ENCODE measurements at regions not wholly inside any gene's neighbourhood (a gene's known extent, or its start where the extent isn't known, plus 50 kb on each side); places are given as distances from the start of the nearest gene placed in this dataset.

DNA sequence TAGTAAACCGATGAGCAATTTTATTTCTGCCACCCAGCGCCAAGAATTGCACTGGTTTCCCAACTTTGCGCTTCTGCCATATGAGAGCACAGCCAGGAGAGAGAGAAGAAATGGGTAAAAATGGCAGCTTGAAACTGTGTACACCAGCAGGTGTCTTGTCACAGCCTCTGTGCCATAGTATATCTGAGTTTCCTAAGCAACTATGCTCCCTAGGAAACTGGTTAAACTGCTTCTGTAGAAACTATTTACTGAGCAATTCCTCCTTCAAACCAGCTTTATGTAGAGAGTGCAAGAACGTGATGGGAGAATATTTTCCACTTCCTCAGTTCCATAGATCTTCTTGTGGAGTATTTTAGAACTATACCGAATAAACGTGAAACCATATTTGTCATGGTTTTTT lies 1361.3 kb downstream of the PCDH9 start:
- no peak for FAIRE-seq

GRCh38 chr13:65868099-65868498 lies 1362.0 kb downstream of the PCDH9 start:
- FAIRE-seq, result no peak

DNA sequence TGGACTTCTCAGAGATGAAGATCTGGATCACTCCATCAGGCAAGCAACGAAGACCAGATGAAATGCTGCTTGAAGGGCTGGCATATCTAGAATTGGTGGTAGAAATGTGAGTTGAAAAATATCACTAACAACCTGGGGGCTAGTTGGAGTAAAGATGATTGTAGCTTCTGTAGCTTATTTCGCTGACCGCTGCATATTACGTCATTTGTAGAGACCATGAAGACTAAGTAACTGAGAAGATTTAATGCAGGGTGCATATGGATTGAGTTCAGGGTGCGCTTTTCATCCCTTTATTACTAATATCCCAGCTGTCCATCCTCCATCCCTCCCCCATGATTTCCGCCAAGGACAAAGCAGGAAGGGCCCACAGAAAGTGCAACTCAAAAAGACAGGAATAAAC lies 1364.0 kb downstream of the PCDH9 start:
- no peak for FAIRE-seq

GRCh38 chr13:65865206-65865605 lies 1364.9 kb downstream of the PCDH9 start:
- FAIRE-seq, result no peak

- FAIRE-seq, result no peak
These were observed 1366.1 kb downstream of the PCDH9 start for GRCh38 chr13:65864039-65864438.

DNA sequence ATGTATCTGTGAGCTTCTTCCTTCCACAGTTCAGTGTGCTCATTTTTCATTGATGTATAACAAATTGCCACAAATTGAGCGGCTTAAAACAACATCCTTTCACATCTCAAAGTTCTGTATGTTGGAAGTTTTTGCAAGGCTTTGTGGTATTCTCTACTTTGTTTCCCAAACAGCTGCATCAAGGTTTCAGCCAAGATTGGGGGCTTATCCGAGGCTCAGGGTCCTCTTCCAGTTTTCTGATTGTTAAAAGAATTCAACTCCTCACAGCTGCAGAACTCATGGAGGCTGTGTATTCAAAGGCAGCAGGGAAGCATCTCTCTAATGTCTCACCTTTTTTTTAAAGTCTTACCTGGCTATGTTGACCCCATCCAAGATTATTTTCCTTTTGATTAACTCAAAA lies 1369.8 kb downstream of the PCDH9 start:
- FAIRE-seq, result no peak

GRCh38 chr13:65857942-65858565 lies 1372.1 kb downstream of the PCDH9 start:
- no peak for FAIRE-seq

DNA sequence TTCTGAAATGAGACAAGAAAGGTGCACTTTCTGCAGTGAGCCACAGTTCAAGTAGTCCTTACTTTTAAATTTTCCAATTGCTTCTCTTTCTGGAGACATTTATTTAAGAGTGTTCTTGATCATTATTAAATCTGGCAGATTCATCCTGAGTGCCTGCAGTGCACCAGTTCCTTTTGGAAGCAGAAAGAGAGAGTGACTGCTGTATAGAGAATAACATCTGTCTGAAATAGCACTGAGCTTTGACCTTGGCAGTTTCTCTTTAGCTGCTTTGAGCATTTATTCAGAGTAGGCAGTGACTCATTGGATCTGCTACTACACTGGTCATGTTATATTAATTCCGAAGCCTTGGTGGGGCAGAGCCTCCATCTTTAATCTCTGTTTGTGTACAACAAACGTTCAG lies 1373.7 kb downstream of the PCDH9 start:
- no peak for FAIRE-seq

DNA sequence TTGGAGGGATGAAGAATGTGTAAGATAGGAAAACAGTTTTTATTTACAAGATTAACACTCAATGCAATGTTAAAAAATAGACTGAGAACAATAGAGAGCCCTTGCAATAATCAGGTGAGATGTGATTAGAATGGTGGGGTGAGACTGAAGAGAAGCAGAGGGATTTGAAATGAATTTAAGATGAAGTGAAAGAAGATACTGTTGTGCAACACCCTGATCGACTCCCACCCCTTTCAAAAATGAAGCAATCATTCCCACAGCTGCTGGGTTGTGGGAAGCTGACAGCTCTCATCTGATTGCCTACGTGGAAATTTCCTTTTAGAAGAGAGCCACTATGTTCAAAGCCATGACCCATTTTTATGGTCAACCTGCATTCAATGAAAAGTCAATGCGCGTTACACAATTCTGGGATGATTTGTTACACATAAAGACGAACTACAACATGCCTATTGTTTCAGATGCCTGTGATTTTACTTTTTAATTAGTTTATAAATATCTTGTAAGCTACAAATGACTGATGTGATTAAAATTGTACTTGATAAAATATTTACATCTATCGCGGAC lies 1374.8 kb downstream of the PCDH9 start:
- no peak for FAIRE-seq

- FAIRE-seq, result no peak
These were observed 1375.7 kb downstream of the PCDH9 start for GRCh38 chr13:65854431-65854830.

GRCh38 chr13:65844266-65844841 lies 1385.8 kb downstream of the PCDH9 start:
- no peak for FAIRE-seq

DNA sequence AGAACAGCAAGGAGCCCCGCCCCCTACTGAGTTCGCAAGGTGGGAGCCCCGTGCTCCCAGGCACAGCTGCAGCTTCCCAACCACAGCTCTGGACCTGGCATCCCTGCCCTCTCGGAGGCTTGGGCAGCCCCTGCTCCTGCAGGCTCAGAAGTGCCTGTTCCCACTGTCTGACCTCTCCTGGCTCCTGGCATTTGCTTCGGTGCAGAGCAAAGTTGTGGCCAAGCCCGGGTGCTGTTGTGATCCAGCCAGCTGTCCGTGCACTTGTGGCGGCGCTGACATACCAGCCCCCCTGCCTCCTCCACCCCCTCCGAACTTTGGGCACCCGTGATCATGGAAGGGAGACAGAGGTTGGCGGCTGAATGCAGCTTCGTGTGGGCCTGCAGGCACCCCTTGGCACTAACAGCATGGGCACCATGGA lies 1386.8 kb downstream of the PCDH9 start:
- no peak for FAIRE-seq

GRCh38 chr13:65841156-65841555 lies 1389.0 kb downstream of the PCDH9 start:
- no peak for FAIRE-seq

DNA sequence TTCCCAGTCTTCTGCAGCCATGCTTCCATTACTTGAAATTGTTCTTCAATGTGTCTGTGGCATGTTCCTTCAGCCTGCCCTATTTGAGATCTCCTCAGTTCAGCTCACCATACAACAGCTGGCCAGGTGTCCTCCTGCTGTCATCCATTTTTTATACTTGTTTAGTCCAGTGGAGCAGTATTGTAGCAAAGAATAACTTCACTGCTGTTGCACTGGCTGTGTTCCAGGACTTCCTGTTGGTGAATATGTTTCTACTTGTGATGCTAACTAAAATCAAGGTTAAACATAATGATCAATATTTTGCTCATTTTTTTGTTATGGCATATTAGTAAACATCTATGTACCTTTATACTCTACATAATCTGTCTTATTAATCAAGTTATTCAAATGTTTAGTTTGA lies 1394.1 kb downstream of the PCDH9 start:
- no peak for FAIRE-seq

DNA sequence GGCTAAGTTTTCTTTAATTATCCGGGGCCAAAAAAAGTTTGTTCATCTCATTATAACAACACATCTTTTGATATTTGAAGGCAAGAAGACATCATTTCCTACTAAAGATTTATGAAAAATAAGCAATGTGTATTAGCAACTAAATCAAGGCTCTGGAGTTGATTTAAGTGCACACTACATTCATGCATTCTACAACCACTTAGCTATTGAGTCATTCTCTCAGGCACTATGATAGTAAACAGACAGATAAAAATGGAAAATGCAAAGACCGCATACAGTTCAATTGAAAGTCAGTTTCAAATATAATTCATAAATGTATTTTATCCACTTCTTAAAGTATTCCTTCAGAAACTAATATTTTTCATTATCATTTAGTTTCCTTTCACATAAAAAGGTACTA lies 1395.2 kb downstream of the PCDH9 start:
- FAIRE-seq, result no peak

GRCh38 chr13:65830411-65831205 lies 1399.5 kb downstream of the PCDH9 start:
- no peak for FAIRE-seq

DNA sequence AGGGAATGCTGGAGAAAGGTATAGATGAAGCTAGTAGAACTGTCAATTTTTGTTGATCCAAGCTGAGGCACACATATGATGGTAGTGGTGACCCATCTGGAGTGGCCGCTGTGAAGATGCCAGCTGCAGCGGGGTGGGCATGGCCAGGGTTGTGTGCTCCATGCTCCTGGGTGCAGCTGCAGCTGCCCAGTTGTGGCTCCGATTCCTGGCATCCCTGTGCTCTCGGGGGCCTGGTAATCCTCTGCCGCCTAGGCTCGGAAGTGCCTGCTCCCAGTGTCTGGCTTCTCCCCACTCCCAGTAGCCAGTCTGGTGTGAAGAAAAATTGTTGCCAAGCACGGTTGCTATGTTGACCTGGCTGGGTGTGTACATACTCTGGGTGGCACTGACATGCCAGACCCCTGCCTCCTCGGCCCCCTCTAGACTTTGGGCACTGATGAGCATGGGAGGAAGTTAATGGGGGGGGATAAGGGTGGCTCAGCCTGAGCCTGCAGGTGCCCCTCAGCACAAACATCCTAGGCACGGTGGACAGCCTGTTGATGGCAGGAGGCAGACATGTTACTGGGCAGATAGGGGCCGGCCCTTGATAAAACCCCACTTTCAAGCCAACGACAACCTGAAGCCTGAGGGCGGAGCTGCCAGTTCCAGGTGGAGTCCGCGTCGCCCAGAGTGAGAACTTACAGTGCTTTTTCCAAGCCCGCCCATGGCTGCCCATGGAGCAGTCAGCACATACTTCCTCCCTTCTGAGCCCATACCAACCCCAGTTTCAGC lies 1400.7 kb downstream of the PCDH9 start:
- FAIRE-seq, result no peak

- no peak for FAIRE-seq
These were observed 1403.5 kb downstream of the PCDH9 start for GRCh38 chr13:65826657-65827056.

GRCh38 chr13:65825039-65825438 lies 1405.1 kb downstream of the PCDH9 start:
- no peak for FAIRE-seq

- no peak for FAIRE-seq
These were observed 1422.1 kb downstream of the PCDH9 start for GRCh38 chr13:65808061-65808460.

GRCh38 chr13:65803530-65804392 lies 1426.4 kb downstream of the PCDH9 start:
- FAIRE-seq, result no peak

DNA sequence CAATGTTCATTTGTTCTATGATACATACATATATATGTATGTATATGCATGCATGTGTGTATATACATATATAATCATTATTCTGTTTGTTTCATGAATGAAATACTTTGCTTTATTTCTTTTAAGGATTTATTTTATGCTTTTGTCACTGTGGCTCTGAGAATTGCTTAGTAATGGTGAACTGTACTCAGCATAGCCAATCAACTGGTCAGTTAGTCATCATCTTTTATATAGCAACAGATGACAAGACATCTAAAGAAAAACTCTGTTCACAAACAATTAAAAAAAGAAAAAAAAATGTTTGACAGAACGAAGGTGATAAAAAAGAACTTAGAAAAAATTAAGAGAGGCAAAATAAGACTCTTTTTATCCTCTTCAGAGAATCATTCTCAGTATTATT lies 1440.3 kb downstream of the PCDH9 start:
- no peak for FAIRE-seq

Measured in colon (tissue), 2 donors.